ENCODE measurements at regions not wholly inside any gene's neighbourhood (a gene's known extent, or its start where the extent isn't known, plus 50 kb on each side); places are given as distances from the start of the nearest gene placed in this dataset.

- Histone ChIP-seq H3K4me1 (replicated peaks; ENCODE audit: insufficient read depth) (no peaks in the 10 kb centered on the region), H3K36me3 (ENCODE audit: low read depth) (no peaks in the 10 kb centered on the region), H3K9me2 (ENCODE audit: insufficient read depth) (no peaks in the 10 kb centered on the region), H3K27ac (no peak overlapping the region), H3K4me3 (no peak overlapping the region), H3K9me3 (ENCODE audit: insufficient read depth, low read depth) (no peaks in the 10 kb centered on the region), H3K27me3 (ENCODE audit: insufficient read depth, low read depth) (peaks cover 56% of the 10 kb centered on the region), H4K20me1 (ENCODE audit: insufficient read depth) (no peaks in the 10 kb centered on the region), H2AFZ (no peak overlapping the region), H3K79me2 (ENCODE audit: low read depth) (no peaks in the 10 kb centered on the region), H3K4me2 (no peak overlapping the region), H3F3A (ENCODE audit: insufficient read depth, low read depth) (no peaks in the 10 kb centered on the region)
- ChIA-PET POLR2A (ENCODE audit: unreplicated experiment) (no interaction called here), CTCF (no interaction called here)
- TF ChIP-seq CTCF (conservative IDR thresholded peaks at IDR 0.05) (no peak), EZH2 (IDR thresholded peaks at IDR 0.05; ENCODE audit: low read depth) (no peak)
- intact Hi-C loops (cut with micrococcal nuclease; ENCODE audit: unreplicated experiment): no loop called here
- DNase-seq: no peak
- no TSS peak for BruUV-seq (replicated peaks)
These were observed 56.8 kb upstream of the ACAN start for GRCh38 chr15:88746451-88746850.

GRCh38 chr15:88747111-88747510 lies 56.1 kb upstream of the ACAN start:
- ChIA-PET CTCF (interaction anchor here (0.6 kb wide), 1 partner anchor 1242 kb away, joined by 7 read pairs; no protein-coding TSS in a partner anchor), POLR2A (ENCODE audit: unreplicated experiment) (no interaction called here)
- H4K20me1 ChIP-seq (ENCODE audit: insufficient read depth): no peaks in the 10 kb centered on the region
- BruUV-seq (replicated peaks): no TSS peak
- no peaks in the 10 kb centered on the region for H3K79me2 ChIP-seq (ENCODE audit: low read depth)
- no peak overlapping the region for H3K4me3 ChIP-seq
- no peaks in the 10 kb centered on the region for H3F3A ChIP-seq (ENCODE audit: insufficient read depth, low read depth)
- H3K4me1 ChIP-seq (replicated peaks; ENCODE audit: insufficient read depth): no peaks in the 10 kb centered on the region
- TF ChIP-seq CTCF (conservative IDR thresholded peaks at IDR 0.05) (no peak), EZH2 (IDR thresholded peaks at IDR 0.05; ENCODE audit: low read depth) (no peak)
- H2AFZ ChIP-seq: no peak overlapping the region
- H3K4me2 ChIP-seq: no peak overlapping the region
- intact Hi-C loops (cut with micrococcal nuclease; ENCODE audit: unreplicated experiment): no loop called here
- DNase-seq: no peak
- no peaks in the 10 kb centered on the region for H3K9me2 ChIP-seq (ENCODE audit: insufficient read depth)
- H3K27me3 ChIP-seq (ENCODE audit: insufficient read depth, low read depth): peaks cover 55% of the 10 kb centered on the region
- H3K36me3 ChIP-seq (ENCODE audit: low read depth): no peaks in the 10 kb centered on the region
- H3K27ac ChIP-seq: no peak overlapping the region
- H3K9me3 ChIP-seq (ENCODE audit: insufficient read depth, low read depth): no peaks in the 10 kb centered on the region

- DNase-seq: no peak
- H3K9me2 ChIP-seq (ENCODE audit: insufficient read depth): no peaks in the 10 kb centered on the region
- no peak overlapping the region for H3K4me2 ChIP-seq
- no peaks in the 10 kb centered on the region for H3F3A ChIP-seq (ENCODE audit: insufficient read depth, low read depth)
- H4K20me1 ChIP-seq (ENCODE audit: insufficient read depth): no peaks in the 10 kb centered on the region
- no peak for TF ChIP-seq EZH2 (IDR thresholded peaks at IDR 0.05; ENCODE audit: low read depth)
- TF ChIP-seq CTCF (conservative IDR thresholded peaks at IDR 0.05): no peak
- BruUV-seq (replicated peaks): no TSS peak
- no peak overlapping the region for H2AFZ ChIP-seq
- ChIA-PET POLR2A (ENCODE audit: unreplicated experiment) (no interaction called here), CTCF (interaction anchor here (0.6 kb wide), 1 partner anchor 1241 kb away, joined by 7 read pairs; no protein-coding TSS in a partner anchor)
- intact Hi-C loops (cut with micrococcal nuclease; ENCODE audit: unreplicated experiment): no loop called here
- H3K79me2 ChIP-seq (ENCODE audit: low read depth): no peaks in the 10 kb centered on the region
- no peaks in the 10 kb centered on the region for H3K9me3 ChIP-seq (ENCODE audit: insufficient read depth, low read depth)
- no peaks in the 10 kb centered on the region for H3K36me3 ChIP-seq (ENCODE audit: low read depth)
- H3K4me3 ChIP-seq: no peak overlapping the region
- H3K27me3 ChIP-seq (ENCODE audit: insufficient read depth, low read depth): peaks cover 52% of the 10 kb centered on the region
- H3K4me1 ChIP-seq (replicated peaks; ENCODE audit: insufficient read depth): no peaks in the 10 kb centered on the region
- H3K27ac ChIP-seq: no peak overlapping the region
These were observed 55.6 kb upstream of the ACAN start for GRCh38 chr15:88747631-88748030.
